ENCODE measurements at regions not wholly inside any gene's neighbourhood (a gene's known extent, or its start where the extent isn't known, plus 50 kb on each side); places are given as distances from the start of the nearest gene placed in this dataset.
"Not testable (repeated sequence)": the region's sequence is repeated elsewhere in the genome, so short reads cannot be mapped to it uniquely, and the experiment has no call there.

- DNase-seq, result no peak
Observed at GRCh38 chr6:106740287-106740686, 110.9 kb downstream of the QRSL1 start.

- no peak for DNase-seq
Observed at GRCh38 chr6:106739387-106739786, 110.0 kb downstream of the QRSL1 start.

GRCh38 chr6:106736502-106736901 lies 107.1 kb downstream of the QRSL1 start:
- DNase-seq, result no peak

GRCh38 chr6:106735828-106736227 lies 106.5 kb downstream of the QRSL1 start:
- DNase-seq, result no peak

GRCh38 chr6:106735136-106735633 lies 105.8 kb downstream of the QRSL1 start:
- no peak for DNase-seq

- DNase-seq, result no peak
Observed at GRCh38 chr6:106733386-106733785, 104.0 kb downstream of the QRSL1 start.

GRCh38 chr6:106732376-106732940 lies 103.1 kb downstream of the QRSL1 start:
- no peak for DNase-seq

- DNase-seq, result no peak
Observed at GRCh38 chr6:106731843-106732160, 102.4 kb downstream of the QRSL1 start.

- no peak for DNase-seq
Observed at GRCh38 chr6:106731144-106731842, 101.9 kb downstream of the QRSL1 start.

GRCh38 chr6:106730718-106731117 lies 101.3 kb downstream of the QRSL1 start:
- no peak for DNase-seq

GRCh38 chr6:106730264-106730663 lies 100.9 kb downstream of the QRSL1 start:
- no peak for DNase-seq

GRCh38 chr6:106729841-106730240 lies 100.5 kb downstream of the QRSL1 start:
- DNase-seq, result no peak

GRCh38 chr6:106728296-106728870 lies 99.0 kb downstream of the QRSL1 start:
- DNase-seq, result no peak

GRCh38 chr6:106727480-106728149 lies 98.2 kb downstream of the QRSL1 start:
- DNase-seq, result no peak

GRCh38 chr6:106724848-106725247 lies 95.5 kb downstream of the QRSL1 start:
- no peak for DNase-seq

GRCh38 chr6:106724337-106724736 lies 95.0 kb downstream of the QRSL1 start:
- no peak for DNase-seq

- DNase-seq, result not testable (repeated sequence)
Observed at GRCh38 chr6:106723419-106723818, 94.0 kb downstream of the QRSL1 start.

- DNase-seq, result peak; percentile 37
Observed at GRCh38 chr6:106721189-106721588, 91.8 kb downstream of the QRSL1 start.
